Breast epithelium (tissue), 3 donors: ENCODE measurements at regions not wholly inside any gene's neighbourhood (a gene's known extent, or its start where the extent isn't known, plus 50 kb on each side); places are given as distances from the start of the nearest gene placed in this dataset.

Experiments used
- CTCF ChIP-seq, 3 donors: fragments of 450-650 bp; IDR thresholded peaks; one replicate each; pipeline ENCODE4 v1.5.1; 2016 to 2017; ENCODE audit warnings: antibody characterized with exemption in 3 of 3, mild to moderate bottlenecking in 3 of 3, moderate library complexity in 3 of 3
- POLR2A ChIP-seq: fragments of 450-650 bp; IDR thresholded peaks from one replicate; pipeline ENCODE4 v1.6.1; 2016; ENCODE audit warnings: antibody characterized with exemption, mild to moderate bottlenecking, moderate library complexity

DNA sequence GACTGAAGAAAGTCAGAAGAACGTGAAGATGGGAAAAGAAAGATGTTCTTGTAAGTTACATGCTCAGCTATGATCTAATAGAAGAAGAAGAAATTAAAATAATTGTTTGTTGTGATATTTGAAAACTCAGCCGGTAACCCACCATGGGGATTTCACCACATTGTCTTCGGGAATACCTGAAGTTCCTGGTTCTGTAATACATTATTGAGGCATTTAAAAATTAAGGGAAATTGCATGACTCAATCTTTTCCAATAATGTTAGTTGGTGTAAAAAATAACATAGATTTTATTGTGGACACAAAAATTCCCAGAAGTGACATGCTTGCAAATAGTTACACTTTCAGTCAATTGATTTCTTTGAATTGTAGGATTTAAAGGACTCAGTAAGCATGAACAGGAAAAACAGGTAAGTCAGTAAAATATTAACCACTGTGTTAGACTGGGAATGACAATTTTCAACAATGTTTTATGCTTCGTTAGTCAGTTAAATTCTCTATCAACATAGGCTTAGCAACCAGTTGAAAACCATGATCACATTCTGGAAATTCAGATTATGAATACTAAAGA lies 745.1 kb downstream of the LTN1 start:
- no peak for TF ChIP-seq CTCF (IDR thresholded peaks at IDR 0.05)
- no peak for TF ChIP-seq POLR2A
